Psoas muscle (tissue), 7 donors: ENCODE measurements at regions not wholly inside any gene's neighbourhood (a gene's known extent, or its start where the extent isn't known, plus 50 kb on each side); places are given as distances from the start of the nearest gene placed in this dataset.

ENCODE experiments used
- ATAC-seq, 4 donors: fragments of 200-7000 bp; cut with Tn5 transposase; one replicate each; pipeline ENCODE4 v1.9.1; 2020; ENCODE audit warnings: moderate library complexity in 3 of 4, mild to moderate bottlenecking in 2 of 4
- DNase-seq, 2 donors: peaks; one replicate each; pipeline ENCODE4 v3.0.0-alpha.2; 2020
- H3K27ac ChIP-seq: fragments of 200-600 bp; one replicate; pipeline ENCODE4 v1.8.0; 2022
- H3K27me3 ChIP-seq, 3 donors: fragments of 200-600 bp in 1 of 3; one replicate each; pipeline versions ENCODE4 v1.6.1 to v1.8.0; 2013 to 2022; ENCODE audit warnings: low read length in 2 of 3, mild to moderate bottlenecking in 2 of 3, moderate library complexity in 1 of 3; ENCODE audit not compliant: insufficient read depth in 3 of 3
- H3K36me3 ChIP-seq, 2 donors: fragments of 200-600 bp in 1 of 2; one replicate each; pipeline versions ENCODE4 v1.6.1 to v1.8.0; 2013 to 2022; ENCODE audit warnings: low read depth in 1 of 2, mild to moderate bottlenecking in 1 of 2, moderate library complexity in 1 of 2; ENCODE audit not compliant: insufficient read depth in 1 of 2
- H3K4me1 ChIP-seq: fragments of 200-600 bp; one replicate; pipeline ENCODE4 v1.8.0; 2022
- H3K4me3 ChIP-seq: fragments of 200-600 bp; one replicate; pipeline ENCODE4 v1.8.0; 2022; ENCODE audit warnings: mild to moderate bottlenecking
- H3K9me3 ChIP-seq: fragments of 200-600 bp; one replicate; pipeline ENCODE4 v1.8.0; 2022
- CTCF ChIP-seq: fragments of 200-600 bp; IDR thresholded peaks from one replicate; pipeline ENCODE4 v1.8.0; 2022; ENCODE audit warnings: antibody characterized with exemption
- WGBS, 3 donors: extraction: QIAGEN DNeasy Blood & Tissue Kit; methylation state at CpG; one replicate each; pipeline versions ENCODE4 v1.1.6 to v1.1.7; 2013; 5-methylcytosine and 5-hydroxymethylcytosine counted together
- intact Hi-C, 2 donors: fragments of 100-400 bp; cut with DNase I; formaldehyde crosslinking; loops; one replicate each; pipeline versions ENCODE4 v1.11.0 to v1.14.2; 2022
- donor health status: healthy with polysubstance abuse.
- donor health status: DM: no; HTN: no; CAD: no; lungs with moderate emphysema.
- donor health status: Bipolar disorder and iron deficiency.
- donor health status: healthy.
- donor health status: DM: yes; HTN: yes; CAD: no.
- donor health status: DM: no; HTN: no; CAD: no.
- donor health status: DM: yes; HTN: yes; CAD: no.

GRCh38 chr3:22594990-22595389 lies 608.1 kb upstream of the UBE2E2 start:
- DNase-seq (no peak), ATAC-seq (no peak)
- Histone ChIP-seq H3K9me3 (no peaks in the 10 kb centered on the region), H3K4me3 (no peak overlapping the region), H3K4me1 (no peaks in the 10 kb centered on the region), H3K27me3 (no peaks in the 10 kb centered on the region), H3K36me3 (no peaks in the 10 kb centered on the region), H3K27ac (no peak overlapping the region)
- intact Hi-C loops = no loop called here
- no peak for TF ChIP-seq CTCF

DNA sequence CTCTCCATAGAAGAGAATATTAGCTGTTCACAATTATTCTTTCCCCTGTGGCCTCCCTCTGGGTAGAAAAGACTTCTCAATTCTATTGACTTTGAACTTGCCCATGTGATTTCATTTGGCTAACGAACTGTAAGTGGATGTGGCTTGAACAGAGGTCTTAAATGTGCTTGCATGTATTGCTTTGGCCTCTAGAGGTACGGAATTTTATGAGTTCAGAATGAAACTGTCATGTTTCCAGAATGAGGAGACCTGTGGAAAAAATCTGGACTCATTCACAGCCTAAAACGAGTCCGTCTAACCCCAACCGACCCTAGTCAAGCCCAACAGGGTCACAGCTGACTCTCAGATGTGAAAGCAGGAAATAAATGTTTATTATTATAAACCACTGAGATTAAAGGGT lies 596.7 kb upstream of the UBE2E2 start:
- intact Hi-C loops = no loop called here
- Histone ChIP-seq H3K36me3 (no peaks in the 10 kb centered on the region), H3K27ac (no peak overlapping the region), H3K4me3 (no peak overlapping the region), H3K27me3 (no peaks in the 10 kb centered on the region), H3K9me3 (no peaks in the 10 kb centered on the region), H3K4me1 (no peaks in the 10 kb centered on the region)
- ATAC-seq (no peak), DNase-seq (no peak)
- no peak for TF ChIP-seq CTCF
- WGBS, 3 donors = 54 to 59% (median 55%) methylated on average over 5 of the region's 5 CpGs

GRCh38 chr3:22606938-22607337 lies 596.2 kb upstream of the UBE2E2 start:
- DNase-seq (no peak), ATAC-seq (no peak)
- TF ChIP-seq CTCF = no peak
- no peaks in the 10 kb centered on the region for H3K36me3 ChIP-seq
- intact Hi-C loops = no loop called here
- H3K27ac ChIP-seq = no peak overlapping the region
- 82 to 89% (median 86%) methylated on average over 3 of the region's 3 CpGs for WGBS, 3 donors
- no peak overlapping the region for H3K4me3 ChIP-seq
- no peaks in the 10 kb centered on the region for H3K27me3 ChIP-seq
- no peaks in the 10 kb centered on the region for H3K4me1 ChIP-seq
- H3K9me3 ChIP-seq = no peaks in the 10 kb centered on the region

DNA sequence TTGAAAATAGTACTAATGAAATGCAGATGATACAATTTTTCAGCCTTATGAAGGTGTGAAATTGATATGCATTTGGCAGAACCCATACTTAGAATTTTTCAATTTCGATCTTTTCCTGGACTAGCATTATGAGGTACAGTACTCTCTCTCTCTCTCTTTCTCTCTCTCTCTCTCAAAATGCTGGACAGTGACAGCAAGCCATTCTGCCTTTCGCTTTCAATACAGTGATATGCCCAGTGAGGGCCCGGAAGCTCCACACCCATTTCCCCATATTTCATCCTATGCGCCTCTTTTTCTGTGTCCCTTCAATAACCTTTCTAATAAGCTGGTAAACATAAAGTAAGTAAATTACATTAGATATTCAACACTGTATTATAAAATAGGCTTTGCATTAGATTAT lies 595.0 kb upstream of the UBE2E2 start:
- Histone ChIP-seq H3K27me3 (no peaks in the 10 kb centered on the region), H3K27ac (no peak overlapping the region), H3K4me1 (no peaks in the 10 kb centered on the region), H3K36me3 (no peaks in the 10 kb centered on the region), H3K9me3 (no peaks in the 10 kb centered on the region), H3K4me3 (no peak overlapping the region)
- WGBS, 3 donors = 85 to 92% (median 90%) methylated on average over 4 of the region's 4 CpGs
- no peak for DNase-seq
- no peak for ATAC-seq
- TF ChIP-seq CTCF = no peak
- intact Hi-C loops = no loop called here

- 77 to 92% (median 84%) methylated on average over 2 of the region's 2 CpGs for WGBS, 3 donors
- no peak for TF ChIP-seq CTCF
- no peaks in the 10 kb centered on the region for H3K9me3 ChIP-seq
Measured at GRCh38 chr3:22608721-22609120, 594.4 kb upstream of the UBE2E2 start.

More at GRCh38 chr3:22608721-22609120, 594.4 kb upstream of the UBE2E2 start:
- no peak for DNase-seq
- Histone ChIP-seq H3K4me1 (no peaks in the 10 kb centered on the region), H3K27ac (no peak overlapping the region), H3K4me3 (no peak overlapping the region), H3K27me3 (no peaks in the 10 kb centered on the region), H3K36me3 (no peaks in the 10 kb centered on the region)
- intact Hi-C loops = no loop called here
- no peak for ATAC-seq
